ENCODE measurements at regions not wholly inside any gene's neighbourhood (a gene's known extent, or its start where the extent isn't known, plus 50 kb on each side); places are given as distances from the start of the nearest gene placed in this dataset.

GRCh38 chr2:104215269-104216161 is 638.4 kb upstream of the POU3F3 start:
- H3K4me2 ChIP-seq: no peak overlapping the region
- H3K36me3 ChIP-seq (replicated peaks in 1 of 2; ENCODE audit: control insufficient read depth in 1 of 2, insufficient read depth in 2 of 2, low read length in 1 of 2): no peaks in the 10 kb centered on the region
- CTCF ChIA-PET: interaction anchor here (0.6 kb wide), 2 partner anchors 10 to 106 kb away, joined by 3 read pairs; no protein-coding TSS in a partner anchor
- 16% methylated on average over 14 of the region's 14 CpGs for WGBS (ENCODE audit: low lambda C conversion rate)
- no peaks in the 10 kb centered on the region for H3K79me2 ChIP-seq (ENCODE audit: insufficient read depth)
- TF ChIP-seq RFX5 (IDR thresholded peaks at IDR 0.05; ENCODE audit: low read length) (no peak), SMC3 (IDR thresholded peaks at IDR 0.05; ENCODE audit: low read depth, low read length) (no peak), NFIC (IDR thresholded peaks at IDR 0.05; ENCODE audit: borderline replicate concordance) (no peak), GATA2 (CRISPR knock-in tag; IDR thresholded peaks at IDR 0.05) (no peak), RXRA (IDR thresholded peaks at IDR 0.05; ENCODE audit: borderline replicate concordance, low read depth) (no peak), TCF12 (IDR thresholded peaks at IDR 0.05) (no peak), PBX3 (IDR thresholded peaks at IDR 0.05) (no peak), RAD21 (IDR thresholded peaks at IDR 0.05; ENCODE audit: low read length) (no peak), POLR2AphosphoS5 (IDR thresholded peaks at IDR 0.05; ENCODE audit: low read depth, low read length) (no peak)
- no peaks in the 10 kb centered on the region for H3K4me1 ChIP-seq (ENCODE audit: control insufficient read depth in 1 of 2, insufficient read depth in 2 of 2, low read depth in 1 of 2, low read length in 1 of 2)
- no peaks in the 10 kb centered on the region for H3K9me2 ChIP-seq
- H3F3A ChIP-seq (replicated peaks; ENCODE audit: insufficient read depth): no peaks in the 10 kb centered on the region
- H3K27ac ChIP-seq (ENCODE audit: low read depth in 2 of 2, low read length in 1 of 2): no peak overlapping the region
- no peaks in the 10 kb centered on the region for H4K20me1 ChIP-seq (ENCODE audit: insufficient read depth)
- no peaks in the 10 kb centered on the region for H3K27me3 ChIP-seq (ENCODE audit: insufficient read depth)
- DNase-seq: no peak
- H3K9me3 ChIP-seq: peaks cover 4% of the 10 kb centered on the region; the same call in 1 of the 2 replicates
- no peak overlapping the region for H3K4me3 ChIP-seq (ENCODE audit: low read depth in 2 of 2, low read length in 1 of 2)
- POLR2A ChIA-PET: no interaction called here
- no peak overlapping the region for H2AFZ ChIP-seq (ENCODE audit: low read depth)
- H3K9ac ChIP-seq: no peak overlapping the region

- TF ChIP-seq FOXM1 (IDR thresholded peaks at IDR 0.05; ENCODE audit: low read depth) (no peak), USF1 (IDR thresholded peaks at IDR 0.05; ENCODE audit: borderline replicate concordance, low read depth) (no peak), GATA2 (CRISPR knock-in tag; IDR thresholded peaks at IDR 0.05) (no peak), POLR2AphosphoS5 (IDR thresholded peaks at IDR 0.05; ENCODE audit: low read depth, low read length) (no peak), ELF1 (IDR thresholded peaks at IDR 0.05) (no peak), CTCF (IDR thresholded peaks at IDR 0.05) (no peak), SMC3 (IDR thresholded peaks at IDR 0.05; ENCODE audit: low read depth, low read length) (no peak), TCF12 (IDR thresholded peaks at IDR 0.05) (no peak), NFIC (IDR thresholded peaks at IDR 0.05; ENCODE audit: borderline replicate concordance) (no peak), FOXJ3 (CRISPR knock-in tag; IDR thresholded peaks at IDR 0.05) (no peak), NRF1 (IDR thresholded peaks at IDR 0.05; ENCODE audit: low read depth, low read length) (no peak), SIN3A (IDR thresholded peaks at IDR 0.05; ENCODE audit: borderline replicate concordance, low read depth, low read length) (no peak), RAD21 (IDR thresholded peaks at IDR 0.05; ENCODE audit: low read length) (no peak), JUND (IDR thresholded peaks at IDR 0.05) (no peak), FOSL2 (IDR thresholded peaks at IDR 0.05; ENCODE audit: borderline replicate concordance, low read depth) (no peak), MXI1 (IDR thresholded peaks at IDR 0.05; ENCODE audit: low read depth, low read length) (no peak), RCOR1 (IDR thresholded peaks at IDR 0.05; ENCODE audit: low read length) (no peak), EZH2phosphoT487 (IDR thresholded peaks at IDR 0.05; ENCODE audit: borderline replicate concordance, low read depth) (no peak), TAF1 (IDR thresholded peaks at IDR 0.05; ENCODE audit: borderline replicate concordance, low read depth, low read length) (no peak)
- WGBS (ENCODE audit: low lambda C conversion rate): 9% methylated on average over 1 of the region's 1 CpG
- POLR2A ChIA-PET: no interaction called here
- Histone ChIP-seq H3K4me1 (ENCODE audit: control insufficient read depth in 1 of 2, insufficient read depth in 2 of 2, low read depth in 1 of 2, low read length in 1 of 2) (no peaks in the 10 kb centered on the region), H3K9ac (no peak overlapping the region), H3K4me2 (no peak overlapping the region), H3K27ac (ENCODE audit: low read depth in 2 of 2, low read length in 1 of 2) (no peak overlapping the region), H3K4me3 (ENCODE audit: low read depth in 2 of 2, low read length in 1 of 2) (no peak overlapping the region), H3K9me2 (no peaks in the 10 kb centered on the region), H4K20me1 (ENCODE audit: insufficient read depth) (no peaks in the 10 kb centered on the region), H2AFZ (ENCODE audit: low read depth) (no peak overlapping the region), H3K79me2 (ENCODE audit: insufficient read depth) (no peaks in the 10 kb centered on the region), H3K36me3 (replicated peaks in 1 of 2; ENCODE audit: control insufficient read depth in 1 of 2, insufficient read depth in 2 of 2, low read length in 1 of 2) (no peaks in the 10 kb centered on the region), H3K27me3 (ENCODE audit: insufficient read depth) (no peaks in the 10 kb centered on the region), H3F3A (replicated peaks; ENCODE audit: insufficient read depth) (no peaks in the 10 kb centered on the region), H3K9me3 (no peaks in the 10 kb centered on the region; the same call in 1 of the 2 replicates)
- CTCF ChIA-PET: no interaction called here
- no peak for DNase-seq
These were observed 620.3 kb upstream of the POU3F3 start for GRCh38 chr2:104233591-104233990.
